IMR-90 (cell line): ENCODE measurements at regions not wholly inside any gene's neighbourhood (a gene's known extent, or its start where the extent isn't known, plus 50 kb on each side); places are given as distances from the start of the nearest gene placed in this dataset.

ENCODE experiments used
- ATAC-seq: fragments of 200-7000 bp; cut with Tn5 transposase; 2 replicates; pipeline ENCODE4 v1.9.1; 2020; ENCODE audit warnings: low read depth, mild to moderate bottlenecking, moderate library complexity
- BruUV-seq: library from RNA; stranded (reverse); fragments of 400-500 nt; replicated peaks from 2 replicates; lab custom pipeline; 2021; lab: Mats Ljungman, UMichigan
- CTCF ChIA-PET: fragments of 300-600 bp; formaldehyde crosslinking; extraction: SDS; loops from one replicate; lab custom pipeline; 2021; ENCODE audit warnings: antibody characterized with exemption; lab: Yijun Ruan, JAX
- POLR2A ChIA-PET: fragments of 300-600 bp; sonication (Branson Sonifier 250); formaldehyde crosslinking; loops from one replicate; lab custom pipeline; 2022; ENCODE audit warnings: antibody characterized with exemption; ENCODE audit not compliant: unreplicated experiment; lab: Charles Lee
- DNase-seq: peaks from one replicate; pipeline ENCODE4 v3.0.0; 2013
- H2AFZ ChIP-seq: replicated peaks from 2 replicates; pipeline ENCODE3; 2013; ENCODE audit warnings: low read length, mild to moderate bottlenecking; ENCODE audit not compliant: poor library complexity
- H2AK5ac ChIP-seq: 2 replicates; pipeline ENCODE4 v1.6.1; 2013; ENCODE audit warnings: low read depth, low read length, inconsistent platforms
- H2AK9ac ChIP-seq: replicated peaks from 2 replicates; pipeline ENCODE3; 2013; ENCODE audit warnings: mild to moderate bottlenecking, low read depth, low read length, moderate library complexity; ENCODE audit not compliant: poor library complexity
- H2BK120ac ChIP-seq: 2 replicates; pipeline ENCODE4 v1.6.1; 2013; ENCODE audit warnings: low read depth, low read length, inconsistent platforms
- H2BK15ac ChIP-seq: 3 replicates; pipeline ENCODE4 v1.6.1; 2013; ENCODE audit warnings: low read depth, low read length, inconsistent platforms
- H2BK20ac ChIP-seq: 2 replicates; pipeline ENCODE4 v1.6.1; 2013; ENCODE audit warnings: low read depth, mild to moderate bottlenecking, inconsistent platforms, low read length, moderate library complexity
- H2BK5ac ChIP-seq: 2 replicates; pipeline ENCODE4 v1.6.1; 2013; ENCODE audit warnings: mild to moderate bottlenecking, low read depth, low read length, inconsistent platforms; ENCODE audit not compliant: poor library complexity, severe bottlenecking
- H3K14ac ChIP-seq: replicated peaks from 2 replicates; pipeline ENCODE4 v1.6.1; 2013; ENCODE audit warnings: low read depth, low read length, inconsistent platforms
- H3K18ac ChIP-seq: 2 replicates; pipeline ENCODE4 v1.6.1; 2013; ENCODE audit warnings: low read depth, low read length, control low read depth
- H3K23ac ChIP-seq: 2 replicates; pipeline ENCODE4 v1.6.1; 2013; ENCODE audit warnings: low read depth, low read length, inconsistent platforms
- H3K27ac ChIP-seq: 2 replicates; pipeline ENCODE4 v1.5.1; 2013; ENCODE audit warnings: mild to moderate bottlenecking, control low read depth, low read length; ENCODE audit not compliant: insufficient read depth
- H3K27me3 ChIP-seq: 2 replicates; pipeline ENCODE4 v1.6.1; 2013; ENCODE audit warnings: low read length; ENCODE audit not compliant: control insufficient read depth, insufficient read depth
- H3K36me3 ChIP-seq: 2 replicates; pipeline ENCODE4 v1.6.1; 2013; ENCODE audit warnings: low read length, mixed read lengths; ENCODE audit not compliant: control insufficient read depth, insufficient read depth
- H3K4ac ChIP-seq: 2 replicates; pipeline ENCODE4 v1.6.1; 2013; ENCODE audit warnings: low read depth, low read length, inconsistent platforms
- H3K4me1 ChIP-seq: 2 replicates; pipeline ENCODE4 v1.6.1; 2013; ENCODE audit warnings: low read length, mixed read lengths; ENCODE audit not compliant: control insufficient read depth, insufficient read depth
- H3K4me2 ChIP-seq: 2 replicates; pipeline ENCODE4 v1.6.1; 2013; ENCODE audit warnings: low read depth, mild to moderate bottlenecking, control low read depth, low read length, moderate library complexity
- H3K4me3 ChIP-seq: 2 replicates; pipeline ENCODE4 v1.5.1; 2013; ENCODE audit warnings: low read depth, mild to moderate bottlenecking, control low read depth, low read length, moderate library complexity; ENCODE audit not compliant: insufficient read depth
- H3K56ac ChIP-seq: 2 replicates; pipeline ENCODE4 v1.6.1; 2013; ENCODE audit warnings: low read length, inconsistent platforms; ENCODE audit not compliant: insufficient read depth; ENCODE audit errors: extremely low read depth
- H3K79me1 ChIP-seq, 2 experiments: 2 replicates each; pipeline ENCODE4 v1.6.1; 2013; ENCODE audit warnings: low read length in 2 of 2, inconsistent platforms in 1 of 2, low read depth in 1 of 2
- H3K9ac ChIP-seq: 2 replicates; pipeline ENCODE4 v1.6.1; 2013; ENCODE audit warnings: low read depth, low read length, control low read depth
- H3K9me1 ChIP-seq: 2 replicates; pipeline ENCODE4 v1.6.1; 2013; ENCODE audit warnings: low read length, inconsistent platforms; ENCODE audit not compliant: insufficient read depth
- H3K9me3 ChIP-seq: 2 replicates; pipeline ENCODE4 v1.6.1; 2013; ENCODE audit warnings: low read length; ENCODE audit not compliant: control insufficient read depth, insufficient read depth
- H4K20me1 ChIP-seq: 2 replicates; pipeline ENCODE4 v1.6.1; 2013; ENCODE audit warnings: low read length, inconsistent platforms; ENCODE audit not compliant: insufficient read depth
- H4K5ac ChIP-seq: 2 replicates; pipeline ENCODE4 v1.6.1; 2013; ENCODE audit warnings: mild to moderate bottlenecking, low read depth, low read length, control low read depth
- H4K8ac ChIP-seq, 2 experiments: 2 replicates each; pipeline ENCODE4 v1.6.1; 2013; ENCODE audit warnings: low read depth in 2 of 2, low read length in 2 of 2, control low read depth in 1 of 2, inconsistent platforms in 1 of 2
- H4K91ac ChIP-seq: 2 replicates; pipeline ENCODE4 v1.6.1; 2013; ENCODE audit warnings: low read depth, low read length, inconsistent platforms; ENCODE audit not compliant: insufficient read depth
- BHLHE40 ChIP-seq: fragments of 150-350 bp; IDR thresholded peaks from 2 replicates; pipeline ENCODE4 v1.6.1; 2016; ENCODE audit warnings: mild to moderate bottlenecking, low read depth, low read length
- CEBPB ChIP-seq: IDR thresholded peaks from 2 replicates; pipeline ENCODE4 v1.6.1; 2012; ENCODE audit warnings: low read depth, low read length, improper control_type of control experiment
- CTCF ChIP-seq: conservative IDR thresholded peaks from 2 replicates; pipeline ENCODE4 v1.5.1; 2012; ENCODE audit warnings: mild to moderate bottlenecking, low read depth, low read length, improper control_type of control experiment
- ELK1 ChIP-seq: fragments of 150-350 bp; IDR thresholded peaks from 2 replicates; pipeline ENCODE4 v1.6.1; 2016; ENCODE audit warnings: low read depth, mild to moderate bottlenecking, low read length, moderate library complexity, borderline replicate concordance
- FOS ChIP-seq: fragments of 150-350 bp; IDR thresholded peaks from 2 replicates; pipeline ENCODE4 v1.6.1; 2016; ENCODE audit warnings: low read depth, low read length
- MAFK ChIP-seq: IDR thresholded peaks from 2 replicates; pipeline ENCODE4 v1.6.1; 2012; ENCODE audit warnings: low read depth, low read length, improper control_type of control experiment
- MAZ ChIP-seq: IDR thresholded peaks from 2 replicates; pipeline ENCODE4 v1.6.1; 2012; ENCODE audit warnings: low read depth, mild to moderate bottlenecking, low read length, improper control_type of control experiment, moderate library complexity, borderline replicate concordance
- MXI1 ChIP-seq: IDR thresholded peaks from 2 replicates; pipeline ENCODE4 v1.6.1; 2012; ENCODE audit warnings: low read depth, mild to moderate bottlenecking, low read length, moderate library complexity, borderline replicate concordance
- NFE2L2 ChIP-seq: fragments of 150-350 bp; IDR thresholded peaks from 2 replicates; pipeline ENCODE4 v1.6.1; 2016; ENCODE audit warnings: low read depth, mild to moderate bottlenecking, low read length
- POLR2A ChIP-seq: IDR thresholded peaks from 2 replicates; pipeline ENCODE4 v1.6.1; 2012; ENCODE audit warnings: mild to moderate bottlenecking, low read depth, low read length
- RAD21 ChIP-seq: IDR thresholded peaks from 2 replicates; pipeline ENCODE4 v1.6.1; 2012; ENCODE audit warnings: low read length, improper control_type of control experiment
- RCOR1 ChIP-seq: IDR thresholded peaks from 2 replicates; pipeline ENCODE4 v1.6.1; 2012; ENCODE audit warnings: mild to moderate bottlenecking, low read length, improper control_type of control experiment; ENCODE audit not compliant: insufficient replicate concordance
- RFX5 ChIP-seq: IDR thresholded peaks from 2 replicates; pipeline ENCODE4 v1.8.0; 2012; ENCODE audit warnings: low read depth, mild to moderate bottlenecking, low read length, moderate library complexity
- SMC3 ChIP-seq: fragments of 150-350 bp; IDR thresholded peaks from 2 replicates; pipeline ENCODE4 v1.6.1; 2016; ENCODE audit warnings: low read depth, mild to moderate bottlenecking, antibody characterized with exemption, low read length, moderate library complexity
- USF2 ChIP-seq: fragments of 150-350 bp; IDR thresholded peaks from 2 replicates; pipeline ENCODE4 v1.6.1; 2017; ENCODE audit warnings: mild to moderate bottlenecking, antibody characterized with exemption, low read length, low read depth
- WGBS, 2 experiments: methylation state at CpG; one replicate each; pipeline versions ENCODE4 v1.1.5 to v1.1.7; 2013; ENCODE audit warnings: missing lambda C conversion rate in 2 of 2; ENCODE audit not compliant: insufficient read length in 1 of 2; ENCODE audit errors: extremely low coverage in 2 of 2; 5-methylcytosine and 5-hydroxymethylcytosine counted together
- dilution Hi-C: fragments of 300-500 bp; cut with HindIII; formaldehyde crosslinking; loops from one replicate; pipeline ENCODE4 v1.14.3; 2018; ENCODE audit warnings: low sequenced_read_pairs; ENCODE audit not compliant: unreplicated experiment
- in situ Hi-C: fragments of 300-500 bp; cut with MboI; formaldehyde crosslinking; loops from 3 replicates; pipeline ENCODE4 v1.14.3; 2019; ENCODE audit warnings: low sequenced_read_pairs, inconsistent platforms, mixed read lengths
- intact Hi-C: fragments of 100-400 bp; cut with micrococcal nuclease; formaldehyde crosslinking; loops from 2 replicates; pipeline ENCODE4 v1.10.0; 2022

GRCh38 chr7:125592331-125592730 is 662.7 kb upstream of the POT1 start:
- dilution Hi-C loops: no loop called here
- no peak overlapping the region for H2BK5ac ChIP-seq
- no peak overlapping the region for H3K4me2 ChIP-seq
- H4K5ac ChIP-seq: no peak overlapping the region
- WGBS, 2 experiments: no CpG with 5 or more reads among the region's 6 CpGs
- ChIA-PET POLR2A (no interaction called here), CTCF (no interaction called here)
- H3K4me3 ChIP-seq: no peak overlapping the region
- intact Hi-C loops: no loop called here
- no peak overlapping the region for H2BK15ac ChIP-seq
- H2BK20ac ChIP-seq: no peak overlapping the region
- no peaks in the 10 kb centered on the region for H3K9me1 ChIP-seq
- no peak overlapping the region for H4K91ac ChIP-seq
- no peaks in the 10 kb centered on the region for H4K20me1 ChIP-seq
- H3K4ac ChIP-seq: no peak overlapping the region
- no peaks in the 10 kb centered on the region for H3K79me1 ChIP-seq
- no peak overlapping the region for H2BK120ac ChIP-seq
- no peak overlapping the region for H2AK9ac ChIP-seq
- H3K36me3 ChIP-seq: no peaks in the 10 kb centered on the region
- no TSS peak for BruUV-seq
- no peak overlapping the region for H3K23ac ChIP-seq
- ATAC-seq (no peak), DNase-seq (no peak)
- H3K4me1 ChIP-seq: no peaks in the 10 kb centered on the region
- no peaks in the 10 kb centered on the region for H3K27me3 ChIP-seq
- peaks cover 2% of the 10 kb centered on the region for H3K9me3 ChIP-seq
- no peak overlapping the region for H2AFZ ChIP-seq
- H2AK5ac ChIP-seq: no peak overlapping the region
- TF ChIP-seq RFX5: no peak
- TF ChIP-seq NFE2L2: no peak
- TF ChIP-seq BHLHE40: no peak
- TF ChIP-seq FOS: no peak
- no peak for TF ChIP-seq SMC3
- TF ChIP-seq CEBPB: no peak
- TF ChIP-seq RCOR1: no peak
- TF ChIP-seq RAD21: no peak
- no peak for TF ChIP-seq MXI1
- no peak for TF ChIP-seq MAFK
- TF ChIP-seq CTCF: no peak
- TF ChIP-seq MAZ: no peak
- no peak for TF ChIP-seq USF2
- no peak for TF ChIP-seq POLR2A
- no peak for TF ChIP-seq ELK1
- no peak overlapping the region for H3K14ac ChIP-seq
- H3K27ac ChIP-seq: no peak overlapping the region
- in situ Hi-C loops: no loop called here
- no peak overlapping the region for H4K8ac ChIP-seq
- H3K9ac ChIP-seq: no peak overlapping the region
- H3K56ac ChIP-seq: no peak overlapping the region
- no peak overlapping the region for H3K18ac ChIP-seq
